GM12892 (cell line): ENCODE measurements at regions not wholly inside any gene's neighbourhood (a gene's known extent, or its start where the extent isn't known, plus 50 kb on each side); places are given as distances from the start of the nearest gene placed in this dataset.

Experiments used
- DNase-seq: peaks from one replicate; pipeline ENCODE4 v3.0.0; 2011; ENCODE audit not compliant: insufficient read length
- FAIRE-seq: peaks from 2 replicates; lab custom pipeline; 2011; peaks lifted over from hg19 to GRCh38; lab: Jason Lieb, UNC
- POLR2A ChIP-seq: IDR thresholded peaks from 2 replicates; pipeline ENCODE4 v1.6.1; 2011; ENCODE audit warnings: low read depth, low read length, control low read depth
- POLR2AphosphoS5 ChIP-seq: IDR thresholded peaks from 2 replicates; pipeline ENCODE4 v1.6.1; 2011; ENCODE audit warnings: low read depth, low read length, control low read depth
- TAF1 ChIP-seq: IDR thresholded peaks from 2 replicates; pipeline ENCODE4 v1.6.1; 2011; ENCODE audit warnings: low read depth, mild to moderate bottlenecking, control low read depth, low read length, borderline replicate concordance

DNA sequence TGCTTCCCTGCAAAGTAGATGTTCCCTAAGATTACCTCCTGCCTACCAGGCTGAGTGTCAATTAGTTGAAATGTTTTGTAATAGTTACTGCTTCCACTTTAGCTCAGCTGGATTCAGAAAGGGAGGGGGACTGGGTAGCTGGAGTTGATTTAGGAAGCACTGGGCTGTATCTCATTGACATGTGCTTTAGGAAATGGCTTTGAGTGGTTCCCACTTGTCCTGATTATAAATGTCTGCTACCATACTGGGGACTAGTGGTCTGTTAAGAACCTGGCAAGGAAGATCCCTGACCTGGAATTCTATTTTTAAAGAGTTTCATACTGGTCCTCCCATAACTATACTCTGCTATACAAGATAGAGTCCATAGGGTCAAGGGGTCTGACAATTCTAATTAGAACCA, 363.9 kb upstream of the PPP1R2C start:
- DNase-seq (no peak), FAIRE-seq (no peak)
- TF ChIP-seq POLR2AphosphoS5 (no peak), POLR2A (no peak), TAF1 (no peak)

DNA sequence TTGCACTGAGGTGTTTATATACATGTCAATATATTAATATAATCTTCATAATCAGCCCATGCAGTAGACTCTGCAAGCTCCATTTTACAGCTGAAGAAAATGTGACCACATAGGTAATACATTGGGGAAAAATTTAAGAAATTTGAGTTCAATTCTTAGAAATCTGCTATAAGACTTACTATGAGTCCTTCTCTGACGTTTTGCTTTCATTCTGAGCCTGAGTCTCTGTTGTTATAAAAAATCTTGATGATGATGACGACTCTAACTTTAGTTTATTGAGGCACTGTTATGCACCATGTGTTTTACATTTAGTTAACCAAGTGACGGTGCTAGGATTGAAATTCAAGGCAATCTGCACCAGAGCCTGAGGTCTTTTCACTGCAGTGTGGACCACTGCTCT, 370.3 kb upstream of the PPP1R2C start:
- FAIRE-seq (no peak), DNase-seq (no peak)
- TF ChIP-seq TAF1 (no peak), POLR2A (no peak), POLR2AphosphoS5 (no peak)

DNA sequence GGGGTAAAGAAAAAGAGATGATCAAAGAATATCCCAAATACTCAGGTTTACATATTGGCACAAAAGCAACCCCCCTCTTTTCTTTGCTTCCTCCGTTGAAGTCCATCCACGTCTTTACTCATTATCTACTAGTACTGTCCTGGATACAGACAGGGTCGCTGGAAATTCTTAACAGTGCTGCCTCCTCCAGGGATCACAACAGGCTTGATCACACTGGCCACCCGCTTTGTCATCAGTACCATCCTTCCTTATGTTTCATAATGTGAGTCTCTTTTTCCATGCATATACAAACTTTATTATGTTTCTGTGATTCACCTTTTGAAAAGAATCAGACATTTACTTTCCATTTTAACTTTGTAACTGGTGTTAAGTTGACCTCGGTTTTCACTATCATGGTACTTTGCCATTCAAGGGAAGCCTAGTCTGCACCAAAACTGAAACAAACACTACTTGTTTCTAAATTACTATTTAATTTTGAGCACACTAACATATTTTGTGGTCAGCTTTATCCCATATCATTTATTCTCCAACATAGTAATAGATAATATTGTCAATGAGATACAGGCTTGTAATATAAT, 387.5 kb upstream of the PPP1R2C start:
- DNase-seq (no peak), FAIRE-seq (no peak)
- TF ChIP-seq TAF1: no peak
- no peak for TF ChIP-seq POLR2A
- no peak for TF ChIP-seq POLR2AphosphoS5

DNA sequence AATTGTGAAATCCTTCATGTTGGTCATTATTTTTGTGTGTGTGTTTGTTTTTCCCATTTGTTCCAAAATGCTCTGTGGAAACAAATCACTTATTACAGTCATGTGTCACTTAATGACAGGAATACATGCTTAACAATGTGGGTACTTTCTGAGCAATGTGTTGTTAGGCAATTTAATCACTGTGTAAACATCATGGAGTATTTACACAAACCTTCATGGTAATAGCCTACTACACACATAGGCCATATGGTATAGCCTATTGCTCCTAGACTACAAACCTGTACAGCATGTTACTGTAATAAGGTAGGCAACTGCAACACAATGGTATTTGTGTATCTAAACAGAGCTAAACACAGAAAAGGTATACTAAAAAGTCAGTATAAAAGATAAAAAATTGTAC, 388.9 kb upstream of the PPP1R2C start:
- FAIRE-seq (no peak), DNase-seq (no peak)
- TF ChIP-seq POLR2A: no peak
- no peak for TF ChIP-seq POLR2AphosphoS5
- TF ChIP-seq TAF1: no peak

DNA sequence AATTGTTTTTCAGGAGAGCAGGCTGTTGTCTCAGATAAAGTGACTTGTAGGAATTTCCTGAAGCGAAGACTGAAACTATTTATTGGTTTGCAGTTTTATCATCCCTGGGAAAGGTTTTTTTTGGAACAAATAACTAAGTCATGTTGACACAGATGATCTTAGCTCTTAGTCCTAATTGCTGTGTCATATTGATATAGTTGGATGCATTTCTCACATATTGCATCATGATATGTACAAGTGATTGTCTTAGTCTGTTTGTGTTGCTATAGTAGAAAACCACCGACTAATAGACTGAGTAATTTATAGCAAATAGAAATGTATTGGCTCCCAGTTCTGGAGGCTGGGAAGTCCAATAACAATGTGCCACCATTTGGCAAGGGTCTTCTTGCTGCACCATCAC, 397.5 kb upstream of the PPP1R2C start:
- TF ChIP-seq POLR2AphosphoS5: no peak
- TF ChIP-seq TAF1: no peak
- no peak for TF ChIP-seq POLR2A
- DNase-seq: no peak
- no peak for FAIRE-seq

DNA sequence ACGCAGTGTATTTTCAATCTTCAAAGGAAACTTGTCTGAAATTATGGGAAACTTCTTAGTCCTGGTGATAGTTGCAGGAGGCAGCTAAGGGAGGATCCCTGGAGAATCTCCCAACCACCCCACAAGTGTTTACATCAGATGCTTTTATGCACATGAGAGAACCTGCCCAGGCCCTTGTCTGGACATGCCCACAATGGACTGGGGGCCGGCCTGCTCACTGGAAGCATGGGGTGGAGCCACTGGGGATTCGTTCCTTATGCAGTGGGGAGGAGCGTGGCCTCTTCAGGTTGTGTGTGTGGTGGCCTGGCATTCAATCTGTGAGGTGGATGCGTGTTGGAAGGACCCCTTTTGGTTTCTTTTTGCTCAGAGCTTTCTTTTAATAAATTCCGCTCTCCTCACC, 398.7 kb upstream of the PPP1R2C start:
- no peak for FAIRE-seq
- DNase-seq: no peak
- no peak for TF ChIP-seq TAF1
- TF ChIP-seq POLR2A: no peak
- TF ChIP-seq POLR2AphosphoS5: no peak

DNA sequence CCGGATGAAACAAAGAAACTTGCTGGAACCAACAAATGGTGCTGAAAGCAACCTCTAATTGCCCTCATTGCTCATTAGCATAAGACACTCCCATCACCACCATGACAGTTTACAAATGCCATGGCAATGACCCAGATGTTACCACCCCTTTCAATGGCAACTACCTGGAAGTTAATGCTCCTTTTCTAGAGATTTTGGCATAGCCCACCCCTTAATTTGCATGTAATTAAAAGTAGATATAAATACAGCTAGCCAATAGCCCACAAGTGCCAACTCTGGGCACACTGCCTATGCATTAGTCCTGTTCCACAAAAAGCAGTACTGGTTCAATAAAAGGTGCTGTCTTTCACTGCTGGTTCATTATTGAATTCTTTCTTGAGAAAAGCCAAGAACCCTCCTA, 410.3 kb upstream of the PPP1R2C start:
- TF ChIP-seq TAF1 (no peak), POLR2A (no peak), POLR2AphosphoS5 (no peak)
- DNase-seq (no peak), FAIRE-seq (no peak)

DNA sequence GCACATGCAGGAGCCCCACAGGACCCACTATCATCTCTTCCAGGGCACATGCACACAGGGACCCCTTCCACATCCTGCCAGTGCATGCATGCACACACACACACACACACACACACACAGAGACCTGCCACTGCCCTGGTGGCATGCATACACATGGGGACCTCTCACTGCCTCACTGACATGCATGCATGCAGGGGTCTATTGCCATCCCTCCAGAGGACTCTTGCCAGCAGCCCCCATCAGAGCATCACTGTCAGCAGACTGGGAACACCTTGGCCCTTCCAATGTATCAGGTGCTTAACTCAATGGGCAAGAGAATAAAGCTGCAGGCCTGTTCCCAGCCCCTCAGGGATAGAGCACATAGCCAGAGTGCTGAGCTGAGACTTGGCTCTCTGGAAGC, 433.6 kb upstream of the PPP1R2C start:
- TF ChIP-seq TAF1 (no peak), POLR2AphosphoS5 (no peak), POLR2A (no peak)
- no peak for DNase-seq
- no peak for FAIRE-seq

DNA sequence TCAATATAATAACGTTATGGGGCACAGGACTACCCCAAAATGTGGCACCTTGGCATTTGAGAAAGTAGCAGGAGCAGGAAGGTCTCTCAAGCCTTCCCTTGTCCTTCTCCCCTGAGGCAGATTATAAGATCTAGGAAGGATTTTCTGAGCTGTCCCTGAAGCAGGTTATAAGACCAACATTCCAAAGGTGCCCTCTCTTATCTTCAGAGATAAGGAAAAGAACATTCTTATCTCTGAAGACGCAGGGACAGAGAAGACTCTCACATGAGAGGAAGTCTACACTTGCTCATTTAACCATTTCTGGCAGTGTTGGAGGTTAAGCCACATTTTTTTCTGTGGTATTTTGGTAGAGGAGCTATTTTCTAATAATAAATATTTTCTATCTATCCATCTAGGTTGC, 437.9 kb upstream of the MAOA start:
- TF ChIP-seq TAF1: no peak
- no peak for TF ChIP-seq POLR2AphosphoS5
- no peak for TF ChIP-seq POLR2A
- no peak for FAIRE-seq
- DNase-seq: no peak

DNA sequence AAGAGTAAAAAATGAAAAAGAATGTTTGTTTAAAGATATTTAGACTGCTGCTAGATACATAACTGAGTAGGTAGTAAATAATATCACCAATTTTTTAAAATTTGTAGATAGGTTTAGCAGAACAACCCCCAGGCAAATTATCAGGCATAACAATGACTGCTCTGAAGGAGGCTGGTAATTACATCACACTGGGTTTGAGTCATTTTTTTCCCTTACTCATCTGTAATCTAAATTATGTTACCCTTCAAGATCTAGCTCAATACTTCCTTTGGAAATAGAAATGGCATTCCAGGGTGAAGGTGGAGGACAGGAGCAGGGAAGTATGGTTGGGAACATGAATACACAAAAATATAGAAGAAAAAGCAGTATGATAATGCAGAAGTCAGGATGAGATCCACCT, 431.6 kb upstream of the MAOA start:
- FAIRE-seq: no peak
- TF ChIP-seq POLR2A: no peak

DNA sequence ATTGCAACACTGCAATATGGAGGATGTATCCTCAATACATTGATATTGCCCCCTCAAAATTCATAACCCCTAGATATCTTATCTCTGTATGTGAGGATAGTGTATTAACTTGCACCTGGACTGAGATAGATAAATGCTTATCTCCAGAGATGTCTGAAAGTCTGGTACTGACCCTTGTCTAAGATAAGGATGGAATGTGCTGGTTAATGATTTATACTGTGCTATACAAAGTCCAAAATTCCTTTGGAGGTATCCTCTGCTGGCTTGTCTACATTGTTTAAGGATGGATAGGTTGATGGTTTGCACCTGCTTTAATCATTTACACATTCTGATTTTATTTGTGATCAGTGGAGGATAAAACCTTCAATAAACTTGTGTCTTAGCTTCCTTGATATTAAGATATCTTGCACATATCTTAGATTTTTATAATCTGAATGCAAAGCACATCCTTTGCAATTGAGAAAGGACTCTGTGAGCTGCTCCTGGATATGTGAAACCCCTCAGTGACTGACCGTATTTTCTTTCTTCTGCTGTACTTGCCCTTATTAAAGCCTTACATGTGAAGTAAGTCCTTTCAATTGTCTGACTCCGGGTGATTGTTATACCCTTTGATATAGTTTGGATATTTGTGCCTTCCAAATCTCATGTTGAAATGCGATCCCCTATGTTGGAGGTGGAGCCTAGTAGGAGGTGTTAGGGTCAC, 430.3 kb upstream of the MAOA start:
- DNase-seq (no peak), FAIRE-seq (no peak)
- TF ChIP-seq POLR2A (no peak), TAF1 (no peak), POLR2AphosphoS5 (no peak)

More for the DNA sequence above, 431.6 kb upstream of the MAOA start:
- DNase-seq: no peak

DNA sequence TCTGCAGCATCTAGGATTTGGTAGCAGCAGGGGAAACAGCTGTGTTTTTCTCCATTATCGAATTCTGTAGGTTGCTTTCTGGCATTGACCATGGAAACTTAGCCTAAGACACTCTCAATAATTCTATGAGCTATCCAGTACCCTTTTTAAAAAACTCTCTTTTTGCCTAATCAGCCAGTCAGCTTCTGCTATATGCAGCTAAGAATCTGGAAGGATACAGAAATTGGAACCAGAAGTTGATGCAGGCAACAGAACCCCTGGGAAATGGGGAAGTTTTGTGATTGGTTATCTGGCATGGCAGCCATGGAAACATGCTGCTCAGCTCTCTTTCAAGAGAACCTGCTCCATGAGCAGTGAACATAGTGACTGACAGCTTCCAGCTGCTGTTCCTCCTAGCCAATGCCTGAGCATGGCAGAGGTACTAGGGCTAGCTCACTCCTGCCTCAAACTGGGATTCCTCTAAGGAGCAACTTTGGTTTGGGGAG, 417.6 kb upstream of the MAOA start:
- DNase-seq: no peak
- FAIRE-seq: no peak
- TF ChIP-seq POLR2A (no peak), POLR2AphosphoS5 (no peak), TAF1 (no peak)
